OCI-M1 (cell line): ENCODE measurements at regions not wholly inside any gene's neighbourhood (a gene's known extent, or its start where the extent isn't known, plus 50 kb on each side); places are given as distances from the start of the nearest gene placed in this dataset.
"Not testable (repeated sequence)": the region's sequence is repeated elsewhere in the genome, so short reads cannot be mapped to it uniquely, and the experiment has no call there.

Experiments
- DNase-seq: peaks from one replicate; lab custom pipeline; 2025; lab: John Stamatoyannopoulos, UW

- DNase-seq, result not testable (repeated sequence)
Observed at GRCh38 chr7:76924756-76925155, 107.4 kb downstream of the SPDYE17 start.

- not testable (repeated sequence) for DNase-seq
Observed at GRCh38 chr7:76918619-76919018, 113.5 kb downstream of the SPDYE17 start.

GRCh38 chr7:76914361-76914760 is 117.8 kb downstream of the SPDYE17 start:
- DNase-seq, result not testable (repeated sequence)

- DNase-seq, result peak; percentile 68
Observed at GRCh38 chr7:76912011-76912814, 119.9 kb downstream of the SPDYE17 start.

- not testable (repeated sequence) for DNase-seq
Observed at GRCh38 chr7:76904688-76905087, 127.5 kb downstream of the SPDYE17 start.

GRCh38 chr7:76901944-76902710 is 130.0 kb downstream of the SPDYE17 start:
- not testable (repeated sequence) for DNase-seq

GRCh38 chr7:76898807-76899206 is 133.4 kb downstream of the SPDYE17 start:
- DNase-seq, result not testable (repeated sequence)

- DNase-seq, result not testable (repeated sequence)
Observed at GRCh38 chr7:76897007-76897406, 135.2 kb downstream of the SPDYE17 start.

- not testable (repeated sequence) for DNase-seq
Observed at GRCh38 chr7:76895696-76896095, 136.5 kb downstream of the SPDYE17 start.

GRCh38 chr7:76891771-76892170 is 140.4 kb downstream of the SPDYE17 start:
- not testable (repeated sequence) for DNase-seq

GRCh38 chr7:76879733-76880288 is 152.3 kb downstream of the SPDYE17 start:
- DNase-seq, result not testable (repeated sequence)

GRCh38 chr7:76875760-76876159 is 156.4 kb downstream of the SPDYE17 start:
- DNase-seq, result not testable (repeated sequence)

- DNase-seq, result not testable (repeated sequence)
Observed at GRCh38 chr7:76870504-76870808, 161.7 kb downstream of the SPDYE17 start.

GRCh38 chr7:76867364-76867889 is 164.7 kb downstream of the SPDYE17 start:
- DNase-seq, result not testable (repeated sequence)

- not testable (repeated sequence) for DNase-seq
Observed at GRCh38 chr7:76863150-76863773, 168.9 kb downstream of the SPDYE17 start.

- DNase-seq, result not testable (repeated sequence)
Observed at GRCh38 chr7:76862241-76862640, 169.9 kb downstream of the SPDYE17 start.

- not testable (repeated sequence) for DNase-seq
Observed at GRCh38 chr7:76859933-76860332, 172.2 kb downstream of the SPDYE17 start.

GRCh38 chr7:76854631-76855030 is 177.5 kb downstream of the SPDYE17 start:
- DNase-seq, result not testable (repeated sequence)

- DNase-seq, result not testable (repeated sequence)
Observed at GRCh38 chr7:76852787-76853584, 179.2 kb downstream of the SPDYE17 start.

- DNase-seq, result not testable (repeated sequence)
Observed at GRCh38 chr7:76852362-76852761, 179.8 kb downstream of the SPDYE17 start.

- DNase-seq, result not testable (repeated sequence)
Observed at GRCh38 chr7:76851617-76852016, 180.5 kb downstream of the SPDYE17 start.
